Superior temporal gyrus (tissue), 1 donor: ENCODE measurements at regions not wholly inside any gene's neighbourhood (a gene's known extent, or its start where the extent isn't known, plus 50 kb on each side); places are given as distances from the start of the nearest gene placed in this dataset.

ENCODE experiments used
- DNase-seq: peaks from one replicate; pipeline ENCODE4 v3.0.0-alpha.2; 2016; ENCODE audit errors: extremely low spot score

- DNase-seq, result no peak
Observed at GRCh38 chr2:136243638-136244535, 125.9 kb upstream of the CXCR4 start.

- no peak for DNase-seq
Observed at GRCh38 chr2:136242687-136243277, 124.8 kb upstream of the CXCR4 start.

- DNase-seq, result no peak
Observed at GRCh38 chr2:136242100-136242499, 124.2 kb upstream of the CXCR4 start.

- no peak for DNase-seq
Observed at GRCh38 chr2:136239079-136239685, 121.2 kb upstream of the CXCR4 start.

- peak; percentile 32 for DNase-seq
Observed at GRCh38 chr2:136238286-136239078, 120.5 kb upstream of the CXCR4 start.

GRCh38 chr2:136236019-136236418 is 118.1 kb upstream of the CXCR4 start:
- no peak for DNase-seq

GRCh38 chr2:136235546-136235945 is 117.6 kb upstream of the CXCR4 start:
- DNase-seq, result no peak

- DNase-seq, result no peak
Observed at GRCh38 chr2:136234261-136234660, 116.3 kb upstream of the CXCR4 start.

- DNase-seq, result no peak
Observed at GRCh38 chr2:136233298-136233697, 115.3 kb upstream of the CXCR4 start.

- DNase-seq, result no peak
Observed at GRCh38 chr2:136232456-136233172, 114.7 kb upstream of the CXCR4 start.

- no peak for DNase-seq
Observed at GRCh38 chr2:136230464-136230863, 112.5 kb upstream of the CXCR4 start.

GRCh38 chr2:136226903-136227302 is 109.0 kb upstream of the CXCR4 start:
- no peak for DNase-seq

- DNase-seq, result no peak
Observed at GRCh38 chr2:136225950-136226835, 108.2 kb upstream of the CXCR4 start.

- no peak for DNase-seq
Observed at GRCh38 chr2:136223274-136223673, 105.3 kb upstream of the CXCR4 start.

- DNase-seq, result no peak
Observed at GRCh38 chr2:136222862-136223261, 104.9 kb upstream of the CXCR4 start.

GRCh38 chr2:136221026-136221425 is 103.1 kb upstream of the CXCR4 start:
- no peak for DNase-seq

GRCh38 chr2:136219963-136220362 is 102.0 kb upstream of the CXCR4 start:
- no peak for DNase-seq

GRCh38 chr2:136219341-136219740 is 101.4 kb upstream of the CXCR4 start:
- no peak for DNase-seq

- no peak for DNase-seq
Observed at GRCh38 chr2:136217996-136218395, 100.0 kb upstream of the CXCR4 start.

- no peak for DNase-seq
Observed at GRCh38 chr2:136215908-136216472, 98.0 kb upstream of the CXCR4 start.
